ENCODE measurements at regions not wholly inside any gene's neighbourhood (a gene's known extent, or its start where the extent isn't known, plus 50 kb on each side); places are given as distances from the start of the nearest gene placed in this dataset.
"Not testable (repeated sequence)": the region's sequence is repeated elsewhere in the genome, so short reads cannot be mapped to it uniquely, and the experiment has no call there.

- DNase-seq (ENCODE audit: low read depth in 2 of 2) = no peak
These were observed 359.9 kb upstream of the AGA start for GRCh38 chr4:177802162-177802561.

DNA sequence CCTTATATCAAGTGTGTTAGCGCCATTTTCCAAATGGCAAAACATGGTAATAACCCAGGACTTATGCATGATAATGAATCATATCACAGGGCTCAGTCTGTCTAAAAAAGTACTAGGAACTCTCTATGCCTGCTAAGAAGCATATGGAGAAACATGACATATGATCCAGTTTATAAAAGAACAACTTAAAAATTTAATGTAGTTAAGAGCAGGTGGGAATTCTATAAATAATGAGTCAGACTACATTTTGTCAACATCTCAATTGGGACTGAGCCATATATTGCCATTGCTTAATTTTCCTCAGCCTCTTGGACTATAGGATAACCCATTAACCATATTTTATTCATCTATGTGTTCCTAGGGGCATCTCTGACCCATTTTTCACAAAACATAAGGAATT lies 360.4 kb upstream of the AGA start:
- no peak for DNase-seq (ENCODE audit: low read depth in 2 of 2)

DNA sequence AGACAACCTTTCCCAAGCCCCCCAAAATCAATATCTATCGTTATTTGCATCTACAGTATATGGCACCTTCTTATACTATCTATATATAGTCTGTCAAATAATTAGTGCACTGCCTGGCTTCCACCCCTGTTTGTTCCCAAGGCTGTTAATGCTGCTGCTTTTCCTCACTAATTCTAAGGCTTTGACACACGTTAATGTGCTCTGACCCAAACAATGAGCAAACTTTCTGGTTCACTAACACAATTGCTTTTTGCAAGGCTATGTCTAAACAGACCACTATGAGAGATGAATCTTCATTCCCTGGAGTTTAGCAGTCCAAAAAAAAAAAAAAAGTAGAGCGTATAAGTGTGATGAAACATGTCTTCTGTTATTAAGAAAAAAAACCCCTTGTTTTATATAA lies 360.9 kb upstream of the AGA start:
- DNase-seq (ENCODE audit: low read depth in 2 of 2) = no peak

DNA sequence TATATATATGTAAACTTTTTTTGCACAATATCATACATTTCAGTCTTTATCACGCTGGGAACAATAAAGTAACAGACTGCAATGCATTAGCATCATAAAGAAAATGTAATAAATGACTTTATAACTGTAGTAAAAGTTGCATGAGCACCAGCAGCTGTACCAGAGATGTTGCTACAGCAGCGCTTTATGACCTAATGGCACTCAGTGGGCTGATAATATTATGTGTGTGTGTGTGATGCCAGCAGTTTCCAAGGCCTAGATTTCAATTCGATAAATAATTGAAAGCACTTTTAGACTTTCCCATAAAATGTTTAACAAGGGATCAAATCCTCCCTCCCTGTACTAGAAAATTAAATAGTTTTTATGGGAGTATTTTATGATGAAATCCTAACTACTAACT lies 367.6 kb upstream of the AGA start:
- DNase-seq (ENCODE audit: low read depth in 2 of 2) = no peak

- no peak for DNase-seq (ENCODE audit: low read depth in 2 of 2)
These were observed 368.0 kb upstream of the AGA start for GRCh38 chr4:177810220-177810619.

DNA sequence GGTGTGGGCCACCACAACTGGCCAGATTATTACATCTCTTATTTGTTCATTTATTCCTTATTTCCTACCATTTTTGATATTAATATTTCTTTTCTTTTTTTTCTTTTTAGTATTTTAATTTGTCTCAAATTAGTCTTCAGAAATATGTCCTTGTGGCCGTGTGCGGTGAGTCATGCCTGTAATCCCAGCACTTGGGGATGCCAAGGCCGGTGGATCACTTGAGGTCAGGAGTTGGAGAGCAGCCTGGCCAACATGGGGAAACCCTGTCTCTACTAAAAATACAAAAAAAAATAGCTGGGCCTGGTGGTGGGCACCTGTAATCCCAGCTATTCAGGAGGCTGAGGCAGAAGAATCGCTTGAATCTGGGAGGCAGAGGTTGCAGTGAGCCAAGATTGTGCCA lies 376.2 kb upstream of the AGA start:
- DNase-seq (ENCODE audit: low read depth in 2 of 2) = not testable (repeated sequence)

- no peak for DNase-seq (ENCODE audit: low read depth in 2 of 2)
These were observed 384.7 kb upstream of the AGA start for GRCh38 chr4:177826973-177827372.

- no peak for DNase-seq (ENCODE audit: low read depth in 2 of 2)
These were observed 399.0 kb upstream of the AGA start for GRCh38 chr4:177841258-177841657.

- no peak for DNase-seq (ENCODE audit: low read depth in 2 of 2)
These were observed 411.0 kb upstream of the AGA start for GRCh38 chr4:177853229-177853628.

GRCh38 chr4:177855507-177856197 lies 413.4 kb upstream of the AGA start:
- no peak for DNase-seq (ENCODE audit: low read depth in 2 of 2)

GRCh38 chr4:177860171-177860570 lies 417.9 kb upstream of the AGA start:
- DNase-seq (ENCODE audit: low read depth in 2 of 2) = no peak

DNA sequence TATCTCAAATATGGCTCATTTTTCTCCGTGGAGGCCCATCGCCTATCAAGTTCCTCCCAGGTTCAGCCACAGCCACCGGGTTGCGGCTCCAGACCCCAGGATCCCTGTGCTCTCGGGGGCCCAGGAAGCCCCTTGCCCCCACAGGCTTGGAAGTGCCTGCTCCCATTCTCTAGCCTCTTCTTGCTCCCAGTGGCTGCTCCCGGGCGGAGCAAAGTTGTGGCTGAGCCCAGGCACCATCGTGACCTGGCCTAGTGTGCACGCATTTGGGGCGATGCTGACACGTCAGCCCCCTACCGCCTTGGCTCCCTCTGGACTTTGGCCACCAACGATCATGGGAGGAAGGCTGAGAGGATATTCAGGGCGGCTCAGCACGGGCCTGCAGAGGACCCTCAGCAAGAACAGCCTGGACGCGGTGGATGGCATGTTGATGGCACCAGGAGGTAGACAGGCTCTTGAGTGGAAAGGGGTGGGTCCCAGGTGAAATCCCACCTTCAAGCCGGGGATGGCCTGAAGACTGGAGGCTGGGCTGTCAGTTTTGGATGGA lies 419.4 kb upstream of the AGA start:
- DNase-seq (ENCODE audit: low read depth in 2 of 2) = no peak

DNA sequence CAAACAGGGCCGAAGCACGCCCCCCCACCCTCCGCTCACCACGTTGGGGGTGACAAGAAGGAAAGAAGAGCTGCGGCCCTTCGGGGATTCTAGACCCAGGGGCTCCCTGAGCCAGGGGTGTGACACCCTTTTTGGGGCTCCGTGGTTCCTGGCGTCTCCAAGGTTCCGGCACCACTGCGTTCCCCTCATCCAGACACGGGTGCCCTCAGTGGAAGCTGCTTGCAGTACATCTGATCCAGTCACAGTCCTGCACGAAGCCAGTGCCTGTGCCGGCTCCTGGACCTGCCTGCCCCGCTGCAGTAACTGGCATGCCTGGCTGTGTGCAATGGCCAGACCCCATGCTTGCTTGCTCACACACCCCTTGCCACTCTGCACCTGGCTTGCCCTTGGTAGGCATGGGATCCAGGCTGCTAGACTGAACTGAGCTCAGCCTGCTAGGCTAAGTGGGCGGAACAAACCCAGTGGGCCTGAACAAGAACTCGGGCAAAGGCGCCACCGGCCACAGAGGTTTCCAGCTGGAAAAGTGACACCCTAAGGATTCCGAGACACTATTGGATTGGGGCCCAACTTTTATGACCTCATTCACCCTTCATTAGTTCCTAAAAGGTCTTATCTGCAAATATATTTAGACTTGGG lies 420.4 kb upstream of the AGA start:
- DNase-seq (ENCODE audit: low read depth in 2 of 2) = no peak

DNA sequence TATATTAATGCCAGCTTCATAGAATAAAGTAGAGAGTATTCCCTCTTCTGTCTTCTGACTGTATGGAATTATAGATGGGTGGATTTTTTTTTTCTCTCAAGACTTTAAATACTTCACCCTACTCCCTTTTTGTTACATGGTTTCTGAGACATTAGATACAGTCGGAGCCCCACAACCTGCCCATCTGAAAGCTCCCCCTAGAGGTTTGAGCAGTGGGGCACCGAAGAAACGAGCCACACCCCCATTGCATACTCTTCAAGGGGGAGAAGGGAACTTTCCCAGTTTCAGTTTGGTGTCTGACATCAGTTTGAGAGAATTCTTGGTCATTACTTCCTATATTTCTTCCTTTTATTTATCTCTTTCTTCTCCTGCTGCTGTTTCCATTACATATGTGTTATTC lies 437.6 kb upstream of the AGA start:
- DNase-seq (ENCODE audit: low read depth in 2 of 2) = no peak

GRCh38 chr4:177895136-177895535 lies 452.9 kb upstream of the AGA start:
- no peak for DNase-seq (ENCODE audit: low read depth in 2 of 2)

- DNase-seq (ENCODE audit: low read depth in 2 of 2) = no peak
These were observed 459.5 kb upstream of the AGA start for GRCh38 chr4:177901786-177902185.

- DNase-seq (ENCODE audit: low read depth in 2 of 2) = no peak
These were observed 460.1 kb upstream of the AGA start for GRCh38 chr4:177902386-177902785.

DNA sequence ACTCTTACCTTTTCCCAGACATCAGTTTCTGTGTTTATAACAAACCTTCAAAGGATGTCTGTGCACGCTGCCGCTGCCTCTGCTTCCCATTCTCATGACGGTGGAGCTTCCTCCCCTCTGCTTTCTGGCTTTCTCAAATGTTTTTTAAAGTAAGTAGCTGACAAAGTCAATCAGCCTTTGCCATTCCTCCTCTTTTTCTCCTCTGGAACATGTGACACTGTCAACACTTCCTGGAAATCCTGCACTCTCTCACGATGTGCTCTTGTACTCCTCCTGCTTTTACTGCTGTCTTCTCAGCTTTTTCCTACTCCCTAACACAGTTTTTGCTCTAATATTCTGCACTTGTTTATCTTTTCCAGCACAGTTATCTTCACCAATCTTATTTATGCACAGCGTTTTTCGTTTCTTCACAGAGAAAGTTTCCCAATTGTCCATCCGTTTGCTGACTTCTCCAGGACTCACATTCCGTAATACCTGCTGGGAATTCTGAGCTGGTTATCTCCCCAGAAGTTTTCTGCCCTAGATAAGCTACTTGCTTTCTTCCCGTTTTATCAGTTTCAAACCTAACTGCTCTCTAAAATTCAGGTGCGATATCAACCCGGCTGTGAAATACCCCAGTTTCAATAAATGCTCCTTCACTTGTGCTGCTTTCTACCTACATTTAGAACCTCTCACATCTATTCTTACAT lies 465.6 kb upstream of the AGA start:
- no peak for DNase-seq (ENCODE audit: low read depth in 2 of 2)

GRCh38 chr4:177921715-177922114 lies 479.5 kb upstream of the AGA start:
- DNase-seq (ENCODE audit: low read depth in 2 of 2) = no peak

- no peak for DNase-seq (ENCODE audit: low read depth in 2 of 2)
These were observed 481.7 kb upstream of the AGA start for GRCh38 chr4:177923888-177924287.

- DNase-seq (ENCODE audit: low read depth in 2 of 2) = no peak
These were observed 494.8 kb upstream of the AGA start for GRCh38 chr4:177937041-177937440.

DNA sequence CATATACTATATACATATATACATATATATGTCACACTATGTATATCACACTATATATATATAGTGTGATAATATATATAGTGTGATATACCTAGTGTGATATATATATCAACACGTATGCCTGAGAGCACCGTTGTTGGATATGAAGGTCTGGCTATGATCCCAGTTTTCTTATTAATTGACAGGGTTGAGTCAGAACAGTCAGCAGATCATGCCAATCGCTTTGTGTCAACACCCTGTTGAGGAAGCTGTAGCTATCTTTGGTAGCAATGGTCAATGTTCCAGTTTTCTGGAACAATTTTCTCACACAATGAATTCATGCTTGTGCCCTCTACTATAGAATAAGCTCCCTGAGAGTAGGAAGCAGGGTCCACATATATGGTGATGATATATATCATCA lies 496.0 kb upstream of the AGA start:
- DNase-seq (ENCODE audit: low read depth in 2 of 2) = no peak

GRCh38 chr4:177945268-177945667 lies 503.0 kb upstream of the AGA start:
- no peak for DNase-seq (ENCODE audit: low read depth in 2 of 2)
